C4-2B (cell line): ENCODE measurements at regions not wholly inside any gene's neighbourhood (a gene's known extent, or its start where the extent isn't known, plus 50 kb on each side); places are given as distances from the start of the nearest gene placed in this dataset.

Source experiments
- ZFX ChIP-seq: fragments of 450-650 bp; IDR thresholded peaks from 2 replicates; pipeline ENCODE4 v1.6.1; 2017
- TF ChIP-seq, protein P1 (sequence below): fragments of 450-650 bp; conservative IDR thresholded peaks from 2 replicates; pipeline ENCODE4 v1.5.1; 2017; ENCODE audit warnings: mild to moderate bottlenecking

- TF ChIP-seq, protein P1, sequence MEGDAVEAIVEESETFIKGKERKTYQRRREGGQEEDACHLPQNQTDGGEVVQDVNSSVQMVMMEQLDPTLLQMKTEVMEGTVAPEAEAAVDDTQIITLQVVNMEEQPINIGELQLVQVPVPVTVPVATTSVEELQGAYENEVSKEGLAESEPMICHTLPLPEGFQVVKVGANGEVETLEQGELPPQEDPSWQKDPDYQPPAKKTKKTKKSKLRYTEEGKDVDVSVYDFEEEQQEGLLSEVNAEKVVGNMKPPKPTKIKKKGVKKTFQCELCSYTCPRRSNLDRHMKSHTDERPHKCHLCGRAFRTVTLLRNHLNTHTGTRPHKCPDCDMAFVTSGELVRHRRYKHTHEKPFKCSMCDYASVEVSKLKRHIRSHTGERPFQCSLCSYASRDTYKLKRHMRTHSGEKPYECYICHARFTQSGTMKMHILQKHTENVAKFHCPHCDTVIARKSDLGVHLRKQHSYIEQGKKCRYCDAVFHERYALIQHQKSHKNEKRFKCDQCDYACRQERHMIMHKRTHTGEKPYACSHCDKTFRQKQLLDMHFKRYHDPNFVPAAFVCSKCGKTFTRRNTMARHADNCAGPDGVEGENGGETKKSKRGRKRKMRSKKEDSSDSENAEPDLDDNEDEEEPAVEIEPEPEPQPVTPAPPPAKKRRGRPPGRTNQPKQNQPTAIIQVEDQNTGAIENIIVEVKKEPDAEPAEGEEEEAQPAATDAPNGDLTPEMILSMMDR: no peak
- no peak for TF ChIP-seq ZFX
Observed at GRCh38 chr18:39454866-39455265, 1889.3 kb upstream of the CELF4 start.
